HG03432 (cell line): ENCODE measurements at regions not wholly inside any gene's neighbourhood (a gene's known extent, or its start where the extent isn't known, plus 50 kb on each side); places are given as distances from the start of the nearest gene placed in this dataset.

Experiments
- ATAC-seq: cut with Tn5 transposase; IDR thresholded peaks from one replicate; pipeline ENCODE4 v1.9.1; 2021; ENCODE audit warnings: mild to moderate bottlenecking, moderate library complexity; ENCODE audit not compliant: unreplicated experiment

- ATAC-seq = no peak
Observed at GRCh38 chr10:3361640-3362039, 189.1 kb upstream of the PITRM1 start.

- no peak for ATAC-seq
Observed at GRCh38 chr10:3357737-3358136, 185.2 kb upstream of the PITRM1 start.

GRCh38 chr10:3355536-3355935 is 183.0 kb upstream of the PITRM1 start:
- no peak for ATAC-seq

GRCh38 chr10:3354174-3354900 is 181.8 kb upstream of the PITRM1 start:
- no peak for ATAC-seq

- no peak for ATAC-seq
Observed at GRCh38 chr10:3353235-3353634, 180.7 kb upstream of the PITRM1 start.

- ATAC-seq = no peak
Observed at GRCh38 chr10:3350617-3351258, 178.2 kb upstream of the PITRM1 start.

- ATAC-seq = no peak
Observed at GRCh38 chr10:3350205-3350604, 177.6 kb upstream of the PITRM1 start.

- ATAC-seq = no peak
Observed at GRCh38 chr10:3348564-3348963, 176.0 kb upstream of the PITRM1 start.

GRCh38 chr10:3347413-3348182 is 175.0 kb upstream of the PITRM1 start:
- ATAC-seq = no peak

- no peak for ATAC-seq
Observed at GRCh38 chr10:3346851-3347250, 174.3 kb upstream of the PITRM1 start.

GRCh38 chr10:3342771-3343170 is 170.2 kb upstream of the PITRM1 start:
- ATAC-seq = no peak

GRCh38 chr10:3340127-3340730 is 167.6 kb upstream of the PITRM1 start:
- no peak for ATAC-seq

GRCh38 chr10:3339531-3339950 is 167.0 kb upstream of the PITRM1 start:
- no peak for ATAC-seq

GRCh38 chr10:3339121-3339520 is 166.5 kb upstream of the PITRM1 start:
- ATAC-seq = no peak

- ATAC-seq = no peak
Observed at GRCh38 chr10:3337741-3338140, 165.2 kb upstream of the PITRM1 start.

GRCh38 chr10:3336673-3337293 is 164.2 kb upstream of the PITRM1 start:
- no peak for ATAC-seq

- ATAC-seq = no peak
Observed at GRCh38 chr10:3333426-3333825, 160.8 kb upstream of the PITRM1 start.

- ATAC-seq = no peak
Observed at GRCh38 chr10:3331690-3332230, 159.2 kb upstream of the PITRM1 start.

- no peak for ATAC-seq
Observed at GRCh38 chr10:3331187-3331586, 158.6 kb upstream of the PITRM1 start.

- no peak for ATAC-seq
Observed at GRCh38 chr10:3330663-3331062, 158.1 kb upstream of the PITRM1 start.
